WERI-Rb-1 (cell line): ENCODE measurements at regions not wholly inside any gene's neighbourhood (a gene's known extent, or its start where the extent isn't known, plus 50 kb on each side); places are given as distances from the start of the nearest gene placed in this dataset.

Source experiments
- DNase-seq: peaks from one replicate; pipeline ENCODE4 v3.0.0-alpha.2; 2020
- H3K27ac ChIP-seq: fragments of 250-450 bp; sonication (Bioruptor Pico); 2 replicates; pipeline ENCODE4 v1.5.1; 2020; ENCODE audit warnings: mild to moderate bottlenecking, moderate library complexity
- H3K27me3 ChIP-seq: fragments of 250-450 bp; sonication (Bioruptor Pico); 2 replicates; pipeline ENCODE4 v1.5.1; 2021; ENCODE audit warnings: mild to moderate bottlenecking, low read depth, moderate library complexity; ENCODE audit not compliant: insufficient read depth, severe bottlenecking
- H3K36me3 ChIP-seq: fragments of 250-450 bp; sonication (Bioruptor Pico); 2 replicates; pipeline ENCODE4 v1.5.1; 2020; ENCODE audit warnings: mild to moderate bottlenecking, moderate library complexity
- H3K4me3 ChIP-seq: 2 replicates; pipeline ENCODE4 v1.5.1; 2011; ENCODE audit warnings: low read depth, mild to moderate bottlenecking, control low read depth, low read length
- H3K9me3 ChIP-seq: fragments of 250-450 bp; sonication (Bioruptor Pico); 2 replicates; pipeline ENCODE4 v1.5.1; 2021; ENCODE audit warnings: mild to moderate bottlenecking, moderate library complexity; ENCODE audit not compliant: severe bottlenecking
- CTCF ChIP-seq: IDR thresholded peaks from 2 replicates; pipeline ENCODE4 v1.5.1; 2011; ENCODE audit warnings: low read depth, mild to moderate bottlenecking, control low read depth, inconsistent platforms, low read length

- Histone ChIP-seq H3K27ac (no peak overlapping the region), H3K9me3 (no peaks in the 10 kb centered on the region), H3K36me3 (no peaks in the 10 kb centered on the region), H3K27me3 (peaks cover 2% of the 10 kb centered on the region), H3K4me3 (no peak overlapping the region)
- no peak for DNase-seq
- no peak for TF ChIP-seq CTCF
Measured at GRCh38 chr11:122045181-122045586, 70.8 kb downstream of the BLID start.

- Histone ChIP-seq H3K9me3 (no peaks in the 10 kb centered on the region), H3K36me3 (no peaks in the 10 kb centered on the region), H3K27me3 (peaks cover 6% of the 10 kb centered on the region), H3K4me3 (no peak overlapping the region), H3K27ac (no peak overlapping the region)
- no peak for DNase-seq
- TF ChIP-seq CTCF = no peak
Measured at GRCh38 chr11:122044086-122044485, 71.9 kb downstream of the BLID start.

- no peaks in the 10 kb centered on the region for H3K9me3 ChIP-seq
- no peak for TF ChIP-seq CTCF
- H3K4me3 ChIP-seq = no peak overlapping the region
- peaks cover 6% of the 10 kb centered on the region for H3K27me3 ChIP-seq
- DNase-seq = no peak
- no peaks in the 10 kb centered on the region for H3K36me3 ChIP-seq
- H3K27ac ChIP-seq = no peak overlapping the region
Measured at GRCh38 chr11:122042981-122043380, 73.0 kb downstream of the BLID start.

GRCh38 chr11:122040464-122040863, 75.6 kb downstream of the BLID start:
- Histone ChIP-seq H3K9me3 (no peaks in the 10 kb centered on the region), H3K27me3 (peaks cover 10% of the 10 kb centered on the region), H3K36me3 (no peaks in the 10 kb centered on the region), H3K27ac (no peak overlapping the region), H3K4me3 (no peak overlapping the region)
- no peak for TF ChIP-seq CTCF
- no peak for DNase-seq

- Histone ChIP-seq H3K9me3 (no peaks in the 10 kb centered on the region), H3K4me3 (no peak overlapping the region), H3K27ac (no peak overlapping the region), H3K36me3 (no peaks in the 10 kb centered on the region), H3K27me3 (peaks cover 10% of the 10 kb centered on the region)
- TF ChIP-seq CTCF = no peak
- no peak for DNase-seq
Measured at GRCh38 chr11:122038543-122038942, 77.5 kb downstream of the BLID start.

GRCh38 chr11:122037911-122038310, 78.1 kb downstream of the BLID start:
- Histone ChIP-seq H3K9me3 (peaks cover 1% of the 10 kb centered on the region), H3K36me3 (no peaks in the 10 kb centered on the region), H3K4me3 (no peak overlapping the region), H3K27ac (no peak overlapping the region), H3K27me3 (peaks cover 10% of the 10 kb centered on the region)
- no peak for DNase-seq
- TF ChIP-seq CTCF = no peak
